ENCODE measurements at regions not wholly inside any gene's neighbourhood (a gene's known extent, or its start where the extent isn't known, plus 50 kb on each side); places are given as distances from the start of the nearest gene placed in this dataset.

- no peak overlapping the region for H3K4me3 ChIP-seq (ENCODE audit: low read depth, low read length)
- CTCF ChIA-PET, result no interaction called here
- POLR2A ChIA-PET, result no interaction called here
- no peak for DNase-seq (ENCODE audit: low read depth, low spot score)
- TF ChIP-seq CTCF (IDR thresholded peaks at IDR 0.05; ENCODE audit: insufficient read depth, low read length, missing control alignments), result no peak
These were observed 375.6 kb upstream of the NUPR2 start for GRCh38 chr7:56491636-56492425.

GRCh38 chr7:56483861-56484550 lies 367.8 kb upstream of the NUPR2 start:
- DNase-seq (ENCODE audit: low read depth, low spot score), result no peak
- ChIA-PET CTCF (no interaction called here), POLR2A (no interaction called here)
- no peak overlapping the region for H3K4me3 ChIP-seq (ENCODE audit: low read depth, low read length)
- no peak for TF ChIP-seq CTCF (IDR thresholded peaks at IDR 0.05; ENCODE audit: insufficient read depth, low read length, missing control alignments)

GRCh38 chr7:56483153-56483552 lies 366.9 kb upstream of the NUPR2 start:
- no peak overlapping the region for H3K4me3 ChIP-seq (ENCODE audit: low read depth, low read length)
- no peak for TF ChIP-seq CTCF (IDR thresholded peaks at IDR 0.05; ENCODE audit: insufficient read depth, low read length, missing control alignments)
- POLR2A ChIA-PET, result no interaction called here
- CTCF ChIA-PET, result no interaction called here
- DNase-seq (ENCODE audit: low read depth, low spot score), result no peak

- no peak overlapping the region for H3K4me3 ChIP-seq (ENCODE audit: low read depth, low read length)
- no peak for TF ChIP-seq CTCF (IDR thresholded peaks at IDR 0.05; ENCODE audit: insufficient read depth, low read length, missing control alignments)
- CTCF ChIA-PET, result no interaction called here
- DNase-seq (ENCODE audit: low read depth, low spot score), result no peak
- POLR2A ChIA-PET, result no interaction called here
These were observed 363.5 kb upstream of the NUPR2 start for GRCh38 chr7:56479748-56480147.

- POLR2A ChIA-PET, result no interaction called here
These were observed 362.9 kb upstream of the NUPR2 start for GRCh38 chr7:56479136-56479535.

More at GRCh38 chr7:56479136-56479535, 362.9 kb upstream of the NUPR2 start:
- DNase-seq (ENCODE audit: low read depth, low spot score), result no peak
- no peak overlapping the region for H3K4me3 ChIP-seq (ENCODE audit: low read depth, low read length)
- CTCF ChIA-PET, result no interaction called here
- no peak for TF ChIP-seq CTCF (IDR thresholded peaks at IDR 0.05; ENCODE audit: insufficient read depth, low read length, missing control alignments)
